ENCODE measurements at regions not wholly inside any gene's neighbourhood (a gene's known extent, or its start where the extent isn't known, plus 50 kb on each side); places are given as distances from the start of the nearest gene placed in this dataset.

- TF ChIP-seq NFE2L2 (conservative IDR thresholded peaks at IDR 0.05; ENCODE audit: low read length) (no peak), CTCF (IDR thresholded peaks at IDR 0.05) (no peak), MAZ (IDR thresholded peaks at IDR 0.05; ENCODE audit: borderline replicate concordance, low read depth, low read length) (no peak)
Observed at GRCh38 chr11:45000918-45001317, 50.2 kb upstream of the TP53I11 start.

All from A549 (cell line).